HCT116 (cell line): ENCODE measurements at regions not wholly inside any gene's neighbourhood (a gene's known extent, or its start where the extent isn't known, plus 50 kb on each side); places are given as distances from the start of the nearest gene placed in this dataset.
"Not testable (repeated sequence)": the region's sequence is repeated elsewhere in the genome, so short reads cannot be mapped to it uniquely, and the experiment has no call there.

Experiments used
- ATAC-seq: fragments of 200-7000 bp; cut with Tn5 transposase; 2 replicates; pipeline ENCODE4 v1.9.1; 2020; ENCODE audit warnings: mild to moderate bottlenecking, moderate library complexity
- BruUV-seq: library from RNA; stranded (reverse); fragments of 400-500 nt; replicated peaks from 2 replicates; lab custom pipeline; 2021; lab: Mats Ljungman, UMichigan
- CTCF ChIA-PET: fragments of 300-600 bp; sonication (Branson Sonifier 250); formaldehyde crosslinking; loops from one replicate; lab custom pipeline; 2021; ENCODE audit warnings: antibody characterized with exemption; lab: Charles Lee
- POLR2A ChIA-PET: fragments of 300-600, 350-600 bp; sonication (Branson Sonifier 250); formaldehyde crosslinking; loops from one replicate; lab custom pipeline; 2021; ENCODE audit warnings: antibody characterized with exemption; lab: Charles Lee
- RAD21 ChIA-PET, 2 experiments: fragments of 300-600 bp; sonication (Branson Sonifier 250); formaldehyde crosslinking; loops; one replicate each; lab custom pipeline; 2023; ENCODE audit warnings: low total read pairs in 2 of 2; ENCODE audit not compliant: uncharacterized antibody in 2 of 2, unreplicated experiment in 2 of 2, low non-redundant PET in 1 of 2; lab: Charles Lee
- DNase-seq: peaks from one replicate; pipeline ENCODE4 v3.0.0-alpha.2; 2010; ENCODE audit warnings: low read depth, low spot score
- H2AFZ ChIP-seq: fragments of 200-600 bp; shearing (Covaris generic), sonication (generic); 2 replicates; pipeline ENCODE4 v1.6.1; 2017; ENCODE audit warnings: low read depth, mixed run types, mixed read lengths, antibody characterized with exemption, low read length; ENCODE audit not compliant: poor library complexity, severe bottlenecking
- H3K27ac ChIP-seq: 2 replicates; pipeline ENCODE4 v1.5.1; 2012; ENCODE audit warnings: low read depth, low read length
- H3K27me3 ChIP-seq: fragments of 200-600 bp; sonication (generic); 2 replicates; pipeline ENCODE4 v1.6.1; 2016; ENCODE audit warnings: mixed run types, low read length, mixed read lengths; ENCODE audit not compliant: insufficient read depth
- H3K36me3 ChIP-seq, 2 experiments: fragments of 200-500 bp in 1 of 2; fragments of 200-600 bp in 1 of 2; sonication (Bioruptor generic) in 1 of 2; sonication (generic) in 1 of 2; 2 replicates each; pipeline versions ENCODE4 v1.5.1 to v1.6.1; 2014 to 2016; ENCODE audit warnings: low read length in 2 of 2, inconsistent platforms in 1 of 2, mixed read lengths in 1 of 2, mixed run types in 1 of 2; ENCODE audit not compliant: insufficient read depth in 2 of 2, control insufficient read depth in 1 of 2
- H3K4me1 ChIP-seq, 2 experiments: fragments of 200-600 bp in 1 of 2; sonication (generic) in 1 of 2; 2 replicates each; pipeline versions ENCODE4 v1.5.1 to v1.6.1; 2012 to 2017; ENCODE audit warnings: low read length in 2 of 2, inconsistent platforms in 1 of 2, mild to moderate bottlenecking in 1 of 2, mixed read lengths in 1 of 2, mixed run types in 1 of 2, moderate library complexity in 1 of 2; ENCODE audit not compliant: insufficient read depth in 2 of 2, control insufficient read depth in 1 of 2
- H3K4me2 ChIP-seq: fragments of 200-600 bp; sonication (generic); 2 replicates; pipeline ENCODE4 v1.6.1; 2017; ENCODE audit warnings: mixed run types, low read length, mixed read lengths
- H3K4me3 ChIP-seq, 2 experiments: fragments of 200-600 bp in 1 of 2; sonication (generic) in 1 of 2; replicated peaks in 1 of 2; 2 replicates each; pipeline ENCODE4 v1.5.1; 2011 to 2016; ENCODE audit warnings: low read length in 2 of 2, control low read depth in 1 of 2, low read depth in 1 of 2, mild to moderate bottlenecking in 1 of 2, mixed read lengths in 1 of 2, mixed run types in 1 of 2
- H3K79me2 ChIP-seq: fragments of 200-600 bp; sonication (generic); 2 replicates; pipeline ENCODE4 v1.6.1; 2017; ENCODE audit warnings: mild to moderate bottlenecking, mixed run types, low read length, moderate library complexity, mixed read lengths; ENCODE audit not compliant: insufficient read depth
- H3K9ac ChIP-seq: fragments of 200-600 bp; sonication (generic); 2 replicates; pipeline ENCODE4 v1.6.1; 2016; ENCODE audit warnings: low read length, mixed read lengths
- H3K9me2 ChIP-seq: fragments of 200-600 bp; sonication (generic), shearing (Covaris generic); 2 replicates; pipeline ENCODE4 v1.6.1; 2017; ENCODE audit warnings: mixed run types, mild to moderate bottlenecking, moderate library complexity; ENCODE audit not compliant: insufficient read depth
- H3K9me3 ChIP-seq, 2 experiments: fragments of 200-500 bp in 1 of 2; fragments of 200-600 bp in 1 of 2; sonication (Bioruptor generic) in 1 of 2; sonication (generic) in 1 of 2; 2 replicates each; pipeline ENCODE4 v1.6.1; 2014 to 2017; ENCODE audit warnings: low read length in 2 of 2, mixed read lengths in 2 of 2, inconsistent platforms in 1 of 2, low read depth in 1 of 2, mild to moderate bottlenecking in 1 of 2, mixed run types in 1 of 2, moderate library complexity in 1 of 2; ENCODE audit not compliant: control insufficient read depth in 1 of 2, insufficient read depth in 1 of 2
- H4K20me1 ChIP-seq: fragments of 200-600 bp; sonication (generic), shearing (Covaris generic); 2 replicates; pipeline ENCODE4 v1.6.1; 2017; ENCODE audit warnings: mixed run types, mild to moderate bottlenecking, moderate library complexity; ENCODE audit not compliant: insufficient read depth
- CTCF ChIP-seq, 3 experiments: fragments of 200-600 bp in 1 of 3; sonication (generic) in 1 of 3; IDR thresholded peaks in 2 of 3; conservative IDR thresholded peaks in 1 of 3; 2 replicates each; pipeline ENCODE4 v1.5.1; 2012 to 2017; ENCODE audit warnings: low read depth in 2 of 3, low read length in 2 of 3, antibody characterized with exemption in 1 of 3, borderline replicate concordance in 1 of 3, control low read depth in 1 of 3, mild to moderate bottlenecking in 1 of 3, mixed read lengths in 1 of 3, mixed run types in 1 of 3, moderate library complexity in 1 of 3; ENCODE audit not compliant: insufficient read depth in 1 of 3
- intact Hi-C: fragments of 100-400 bp; cut with micrococcal nuclease; formaldehyde crosslinking; loops from 2 replicates; pipeline ENCODE4 v1.10.0; 2022

- H3K4me1 ChIP-seq, H3K9me2 ChIP-seq, H3K79me2 ChIP-seq, RAD21 ChIA-PET, H3K9ac ChIP-seq, H2AFZ ChIP-seq, H3K36me3 ChIP-seq, CTCF ChIA-PET, H3K27me3 ChIP-seq, BruUV-seq, H3K4me2 ChIP-seq, H3K27ac ChIP-seq, POLR2A ChIA-PET, intact Hi-C loops, H3K4me3 ChIP-seq, H4K20me1 ChIP-seq, DNase-seq, H3K9me3 ChIP-seq: not testable (repeated sequence)
- peak; percentile 2 to 18 (median 4); a peak in 1 of 6 replicates for TF ChIP-seq CTCF (IDR thresholded peaks at IDR 0.05 in 2 of 3, conservative IDR thresholded peaks at IDR 0.05 in 1 of 3; ENCODE audit: borderline replicate concordance in 1 of 3, insufficient read depth in 1 of 3, low read depth in 2 of 3, low read length in 2 of 3)
- ATAC-seq: peak; percentile 69
Measured at GRCh38 chr5:177934233-177934632, 61.8 kb downstream of the PROP1 start.

DNA sequence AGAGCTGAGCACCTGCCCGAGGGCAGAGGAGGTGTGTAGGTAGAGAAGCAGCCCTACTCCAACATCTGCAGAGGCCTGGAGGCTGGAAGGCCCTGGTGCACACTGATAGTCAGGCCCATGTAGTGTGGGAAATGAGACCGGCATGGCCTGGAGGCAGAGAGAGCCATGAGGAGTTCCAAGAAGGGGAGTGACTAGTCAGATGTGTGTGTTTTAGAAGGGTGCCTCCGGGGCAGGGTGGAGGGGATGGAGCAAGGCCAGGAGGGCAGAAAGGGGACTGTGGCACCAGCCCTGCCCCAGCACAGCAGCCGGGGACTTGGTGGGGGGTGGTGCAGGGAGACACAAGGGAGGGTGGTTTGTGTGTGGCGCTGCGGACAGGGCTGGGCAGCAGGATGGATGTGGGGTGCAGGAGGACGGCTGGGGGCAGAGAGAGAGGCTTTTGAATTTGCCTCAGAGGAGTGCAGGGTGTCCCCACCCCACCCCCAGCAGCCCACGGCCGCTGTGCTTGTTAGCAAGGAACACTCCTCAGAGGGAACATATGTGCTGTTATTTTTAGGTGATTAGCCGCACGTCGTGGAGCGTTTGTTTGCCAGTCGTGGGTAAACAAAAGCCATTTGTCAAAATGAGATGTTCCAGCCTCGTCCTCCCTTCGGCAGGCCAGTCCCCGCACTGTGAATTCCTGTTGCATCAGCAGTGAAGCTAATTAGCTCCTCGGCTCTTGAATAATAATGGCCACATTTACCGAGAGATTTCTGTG is 65.6 kb downstream of the PROP1 start:
- H3K79me2 ChIP-seq, H3K4me1 ChIP-seq, ATAC-seq, H3K9me2 ChIP-seq, H4K20me1 ChIP-seq, RAD21 ChIA-PET, DNase-seq, H3K9ac ChIP-seq, BruUV-seq, H3K9me3 ChIP-seq, H3K4me3 ChIP-seq, H2AFZ ChIP-seq, CTCF ChIA-PET, intact Hi-C loops, H3K27me3 ChIP-seq, H3K36me3 ChIP-seq, H3K4me2 ChIP-seq, POLR2A ChIA-PET, H3K27ac ChIP-seq: not testable (repeated sequence)

DNA sequence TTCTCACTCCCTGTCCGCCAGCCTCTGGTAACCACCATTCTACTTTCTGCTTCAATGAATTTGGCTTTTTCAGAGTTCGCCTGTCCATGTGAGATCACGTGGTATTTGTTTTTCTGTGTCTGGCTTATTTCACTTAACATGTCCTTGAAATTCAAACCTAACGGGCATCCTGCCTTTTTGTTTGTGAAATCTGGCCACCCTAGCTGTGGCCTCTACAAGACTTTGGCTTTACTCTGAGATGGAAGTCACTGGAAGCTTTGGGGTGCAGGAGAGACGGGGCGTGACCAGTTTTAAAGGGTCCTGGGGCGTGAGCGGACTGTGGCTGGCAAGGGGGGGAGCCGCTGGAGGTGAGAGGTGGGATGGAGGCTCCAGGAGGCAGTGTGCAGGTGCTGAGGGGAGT is 66.4 kb downstream of the PROP1 start:
- BruUV-seq, ATAC-seq, H3K9ac ChIP-seq, H3K4me3 ChIP-seq, intact Hi-C loops, H3K4me2 ChIP-seq, H3K4me1 ChIP-seq, CTCF ChIA-PET, DNase-seq, H3K9me2 ChIP-seq, H3K36me3 ChIP-seq, H3K79me2 ChIP-seq, H4K20me1 ChIP-seq, POLR2A ChIA-PET, H2AFZ ChIP-seq, RAD21 ChIA-PET, H3K9me3 ChIP-seq, H3K27me3 ChIP-seq, H3K27ac ChIP-seq: not testable (repeated sequence)

DNA sequence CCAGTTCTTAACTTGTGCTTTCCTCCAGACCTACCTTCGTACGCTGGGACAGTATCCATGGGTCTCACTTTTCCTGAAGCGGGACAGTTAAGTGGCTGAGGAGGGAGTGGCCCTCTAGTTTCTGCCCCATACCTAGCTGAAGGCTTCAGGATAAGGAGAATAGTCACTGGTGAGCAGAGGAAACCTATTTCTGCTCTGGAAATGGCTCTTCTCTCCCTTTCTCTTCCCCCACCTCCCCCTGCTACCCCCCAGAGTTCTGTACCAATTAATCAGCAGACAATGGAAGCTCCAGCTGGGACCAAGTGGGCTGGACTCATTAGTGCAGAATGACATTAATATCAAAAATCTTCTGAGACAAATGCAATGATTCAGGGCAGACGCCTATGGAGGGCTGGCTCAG is 68.5 kb downstream of the PROP1 start:
- H3K27ac ChIP-seq, CTCF ChIA-PET, H3K36me3 ChIP-seq, H4K20me1 ChIP-seq, ATAC-seq, H3K9ac ChIP-seq, DNase-seq, H3K4me3 ChIP-seq, H3K27me3 ChIP-seq, POLR2A ChIA-PET, H3K4me1 ChIP-seq, intact Hi-C loops, H3K79me2 ChIP-seq, BruUV-seq, H3K4me2 ChIP-seq, H3K9me2 ChIP-seq, RAD21 ChIA-PET, H2AFZ ChIP-seq, H3K9me3 ChIP-seq: not testable (repeated sequence)
